ENCODE measurements at regions not wholly inside any gene's neighbourhood (a gene's known extent, or its start where the extent isn't known, plus 50 kb on each side); places are given as distances from the start of the nearest gene placed in this dataset.

DNA sequence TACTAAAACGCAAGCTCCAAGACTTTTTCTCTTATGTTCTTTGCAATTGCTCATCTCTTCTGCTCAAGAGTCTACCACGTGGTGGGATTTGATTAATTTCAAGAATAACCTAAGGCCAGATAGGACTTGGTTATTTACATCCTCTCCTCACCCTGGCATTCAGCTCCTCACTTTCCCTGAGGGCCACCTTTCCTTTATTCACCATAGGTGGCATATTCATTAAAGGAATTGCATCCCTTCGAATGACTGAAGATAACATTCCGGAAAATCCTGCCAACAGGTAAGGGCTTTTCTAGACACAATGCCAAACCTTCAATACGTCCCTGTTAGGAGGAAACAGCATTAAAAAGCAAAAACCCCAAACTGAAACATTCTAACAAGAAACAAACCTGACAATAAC, 220.0 kb upstream of the KBTBD8 start:
- H3K9me3 ChIP-seq (replicated peaks), result no peaks in the 10 kb centered on the region
- DNase-seq, result no peak
- no peaks in the 10 kb centered on the region for H3K4me1 ChIP-seq
- H3K36me3 ChIP-seq, result no peaks in the 10 kb centered on the region
- TF ChIP-seq, protein P1, sequence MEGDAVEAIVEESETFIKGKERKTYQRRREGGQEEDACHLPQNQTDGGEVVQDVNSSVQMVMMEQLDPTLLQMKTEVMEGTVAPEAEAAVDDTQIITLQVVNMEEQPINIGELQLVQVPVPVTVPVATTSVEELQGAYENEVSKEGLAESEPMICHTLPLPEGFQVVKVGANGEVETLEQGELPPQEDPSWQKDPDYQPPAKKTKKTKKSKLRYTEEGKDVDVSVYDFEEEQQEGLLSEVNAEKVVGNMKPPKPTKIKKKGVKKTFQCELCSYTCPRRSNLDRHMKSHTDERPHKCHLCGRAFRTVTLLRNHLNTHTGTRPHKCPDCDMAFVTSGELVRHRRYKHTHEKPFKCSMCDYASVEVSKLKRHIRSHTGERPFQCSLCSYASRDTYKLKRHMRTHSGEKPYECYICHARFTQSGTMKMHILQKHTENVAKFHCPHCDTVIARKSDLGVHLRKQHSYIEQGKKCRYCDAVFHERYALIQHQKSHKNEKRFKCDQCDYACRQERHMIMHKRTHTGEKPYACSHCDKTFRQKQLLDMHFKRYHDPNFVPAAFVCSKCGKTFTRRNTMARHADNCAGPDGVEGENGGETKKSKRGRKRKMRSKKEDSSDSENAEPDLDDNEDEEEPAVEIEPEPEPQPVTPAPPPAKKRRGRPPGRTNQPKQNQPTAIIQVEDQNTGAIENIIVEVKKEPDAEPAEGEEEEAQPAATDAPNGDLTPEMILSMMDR (IDR thresholded peaks at IDR 0.05; ENCODE audit: borderline replicate concordance), result no peak
- H3K4me3 ChIP-seq, result no peak overlapping the region
- no peak overlapping the region for H3K27ac ChIP-seq (replicated peaks)
- intact Hi-C loops (cut with micrococcal nuclease), result no loop called here
- no peaks in the 10 kb centered on the region for H3K27me3 ChIP-seq (ENCODE audit: low read depth)

DNA sequence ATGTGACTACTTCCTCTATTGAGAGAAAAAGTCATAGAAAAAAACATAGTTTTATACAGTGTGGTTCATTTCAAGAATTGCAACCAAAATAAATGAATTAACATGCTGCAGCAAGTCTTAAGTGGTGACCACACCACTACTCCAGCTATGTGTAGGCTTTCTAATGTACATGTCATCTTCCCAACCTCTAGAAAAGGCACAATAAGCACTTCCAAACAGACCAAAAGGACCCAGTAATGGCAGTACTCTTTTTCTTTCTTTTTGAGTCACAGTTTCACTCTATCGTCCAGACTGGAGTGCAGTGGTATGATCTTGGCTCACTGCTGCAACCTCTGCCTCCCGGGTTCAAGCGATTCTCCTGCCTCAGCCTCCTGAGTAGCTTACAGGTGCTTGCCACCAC, 219.3 kb upstream of the KBTBD8 start:
- H3K36me3 ChIP-seq, result no peaks in the 10 kb centered on the region
- H3K27me3 ChIP-seq (ENCODE audit: low read depth), result no peaks in the 10 kb centered on the region
- DNase-seq, result no peak
- H3K27ac ChIP-seq (replicated peaks), result no peak overlapping the region
- TF ChIP-seq, protein P1 (IDR thresholded peaks at IDR 0.05; ENCODE audit: borderline replicate concordance), result no peak
- H3K9me3 ChIP-seq (replicated peaks), result peaks cover 3% of the 10 kb centered on the region
- no peak overlapping the region for H3K4me3 ChIP-seq
- no peaks in the 10 kb centered on the region for H3K4me1 ChIP-seq
- intact Hi-C loops (cut with micrococcal nuclease), result no loop called here

DNA sequence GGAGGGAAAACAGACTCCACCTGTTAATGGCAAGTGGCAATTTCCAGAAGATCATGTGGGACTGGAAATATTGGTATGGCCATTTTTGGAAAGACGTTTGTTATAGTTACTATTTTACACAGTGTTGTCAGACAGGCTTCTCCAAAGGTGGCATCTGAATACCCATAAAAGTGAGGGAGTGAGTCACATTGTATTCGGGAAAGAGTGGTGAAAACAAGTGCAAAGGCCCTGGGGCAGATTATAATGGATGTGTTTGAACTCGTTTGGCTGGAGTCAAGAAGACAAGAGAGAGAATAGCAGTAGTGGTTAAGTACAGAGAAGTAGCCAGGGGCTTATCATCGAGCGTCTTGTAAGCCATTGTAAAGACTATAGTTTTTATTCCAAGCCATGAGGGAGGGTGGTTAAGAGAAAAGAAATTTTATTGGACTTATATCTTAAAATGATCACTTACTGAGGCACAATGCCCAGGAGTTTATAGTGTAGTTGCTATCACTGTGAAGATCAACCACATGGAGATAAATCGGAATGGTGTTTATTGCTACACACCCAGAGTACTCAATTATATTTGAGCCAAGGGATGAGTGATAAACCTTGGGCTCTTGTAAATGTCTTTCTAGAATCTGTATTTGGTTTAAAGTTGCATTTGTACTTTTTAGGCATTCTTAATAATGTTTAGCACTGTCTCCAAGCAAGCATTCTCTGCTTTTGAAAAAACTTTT, 212.8 kb upstream of the KBTBD8 start:
- intact Hi-C loops (cut with micrococcal nuclease), result no loop called here
- Histone ChIP-seq H3K9me3 (replicated peaks) (peaks cover 8% of the 10 kb centered on the region), H3K36me3 (no peaks in the 10 kb centered on the region), H3K27me3 (ENCODE audit: low read depth) (no peaks in the 10 kb centered on the region), H3K27ac (replicated peaks) (no peak overlapping the region), H3K4me1 (no peaks in the 10 kb centered on the region), H3K4me3 (no peak overlapping the region)
- DNase-seq, result no peak
- TF ChIP-seq, protein P1 (IDR thresholded peaks at IDR 0.05; ENCODE audit: borderline replicate concordance), result no peak

DNA sequence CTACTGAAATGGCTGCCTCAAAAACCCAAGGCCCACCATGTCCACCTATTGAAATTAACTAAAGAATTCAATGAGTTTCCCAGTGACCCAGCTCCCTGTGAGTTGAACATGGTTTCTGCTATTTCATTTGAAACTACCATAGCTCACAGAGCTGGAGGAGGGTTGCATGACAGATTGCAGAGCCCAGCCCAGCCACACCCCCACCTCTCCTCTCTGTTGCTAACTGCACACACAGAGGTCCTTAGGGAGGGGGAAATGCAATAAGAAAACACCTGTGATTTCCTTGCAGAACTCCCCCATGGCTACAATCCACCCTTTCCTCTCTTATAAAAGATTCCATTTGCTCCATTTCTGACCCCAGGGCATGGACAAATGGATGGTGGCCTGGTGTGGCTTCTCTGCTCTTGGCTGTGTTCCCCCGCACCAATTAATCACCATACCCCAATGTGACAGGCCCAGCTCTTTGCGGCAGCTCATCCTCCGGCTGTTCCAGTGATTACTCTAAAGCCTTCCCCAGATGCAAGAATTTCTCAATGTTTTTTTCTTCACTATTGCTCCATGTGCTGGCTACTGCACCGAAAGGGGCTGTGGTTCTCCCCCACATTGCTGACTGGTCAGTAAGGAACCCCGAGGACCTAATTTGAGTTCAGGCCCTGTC, 208.4 kb upstream of the KBTBD8 start:
- intact Hi-C loops (cut with micrococcal nuclease), result no loop called here
- H3K27ac ChIP-seq (replicated peaks), result no peak overlapping the region
- DNase-seq, result no peak
- no peak overlapping the region for H3K4me3 ChIP-seq
- no peaks in the 10 kb centered on the region for H3K36me3 ChIP-seq
- H3K4me1 ChIP-seq, result no peaks in the 10 kb centered on the region
- no peaks in the 10 kb centered on the region for H3K27me3 ChIP-seq (ENCODE audit: low read depth)
- TF ChIP-seq, protein P1 (IDR thresholded peaks at IDR 0.05; ENCODE audit: borderline replicate concordance), result no peak
- no peaks in the 10 kb centered on the region for H3K9me3 ChIP-seq (replicated peaks)

DNA sequence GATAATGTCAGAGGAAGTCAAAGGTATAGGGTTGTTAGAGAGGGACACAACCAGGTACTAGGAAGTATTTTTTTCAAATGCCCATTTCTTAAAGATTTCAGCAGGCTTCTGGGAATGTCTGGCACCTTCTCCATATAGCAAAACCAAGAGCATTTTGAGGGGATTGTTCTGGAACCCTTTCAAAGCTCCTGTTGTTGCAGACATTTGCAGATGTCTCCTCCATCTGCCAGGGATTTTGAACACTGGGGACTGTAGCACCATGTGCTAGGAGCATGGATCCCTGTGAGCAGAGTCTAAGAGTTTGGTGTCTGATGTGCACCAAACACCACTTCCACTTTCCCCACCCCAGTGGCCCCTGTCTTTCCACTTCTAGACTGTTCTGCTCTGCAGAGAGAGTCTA, 206.0 kb upstream of the KBTBD8 start:
- Histone ChIP-seq H3K36me3 (no peaks in the 10 kb centered on the region), H3K4me1 (no peaks in the 10 kb centered on the region), H3K9me3 (replicated peaks) (peaks cover 7% of the 10 kb centered on the region), H3K27me3 (ENCODE audit: low read depth) (no peaks in the 10 kb centered on the region), H3K27ac (replicated peaks) (no peak overlapping the region), H3K4me3 (no peak overlapping the region)
- intact Hi-C loops (cut with micrococcal nuclease), result no loop called here
- TF ChIP-seq, protein P1 (IDR thresholded peaks at IDR 0.05; ENCODE audit: borderline replicate concordance), result no peak
- DNase-seq, result no peak

Data from left ventricle myocardium inferior (tissue), 1 donor.